Coronary artery (tissue), 2 donors: ENCODE measurements at regions not wholly inside any gene's neighbourhood (a gene's known extent, or its start where the extent isn't known, plus 50 kb on each side); places are given as distances from the start of the nearest gene placed in this dataset.

Source experiments
- DNase-seq: peaks from one replicate; pipeline ENCODE4 v3.0.0-alpha.2; 2017; ENCODE audit warnings: low spot score
- H3K27ac ChIP-seq, 2 donors: fragments of 200-600 bp; sonication (generic); one replicate each; pipeline ENCODE4 v1.5.1; 2016 to 2019
- H3K4me3 ChIP-seq: fragments of 200-600 bp; sonication (generic); 2 replicates; pipeline ENCODE4 v1.5.1; 2016; ENCODE audit warnings: mild to moderate bottlenecking, moderate library complexity
- CTCF ChIP-seq: fragments of 200-600 bp; sonication (generic); IDR thresholded peaks from one replicate; pipeline ENCODE4 v1.5.1; 2019; ENCODE audit warnings: antibody characterized with exemption

- TF ChIP-seq CTCF: no peak
- Histone ChIP-seq H3K27ac (no peak overlapping the region), H3K4me3 (no peak overlapping the region)
- DNase-seq: no peak
These were observed 566.9 kb downstream of the BCL11A start for GRCh38 chr2:59986511-59986910.

GRCh38 chr2:59985923-59986322 is 567.5 kb downstream of the BCL11A start:
- Histone ChIP-seq H3K4me3 (no peak overlapping the region), H3K27ac (no peak overlapping the region)
- TF ChIP-seq CTCF: no peak
- no peak for DNase-seq

GRCh38 chr2:59974051-59974766 is 579.2 kb downstream of the BCL11A start:
- DNase-seq: no peak
- no peak overlapping the region for H3K27ac ChIP-seq
- no peak overlapping the region for H3K4me3 ChIP-seq
- no peak for TF ChIP-seq CTCF

GRCh38 chr2:59969161-59969560 is 584.3 kb downstream of the BCL11A start:
- TF ChIP-seq CTCF: no peak
- DNase-seq: no peak

GRCh38 chr2:59968441-59968840 is 585.0 kb downstream of the BCL11A start:
- Histone ChIP-seq H3K4me3 (no peak overlapping the region), H3K27ac (no peak overlapping the region)
- DNase-seq: no peak
- TF ChIP-seq CTCF: no peak

More at GRCh38 chr2:59969161-59969560, 584.3 kb downstream of the BCL11A start:
- Histone ChIP-seq H3K4me3 (no peak overlapping the region), H3K27ac (no peak overlapping the region)

- DNase-seq: no peak
- H3K27ac ChIP-seq: no peak overlapping the region
- no peak for TF ChIP-seq CTCF
- no peak overlapping the region for H3K4me3 ChIP-seq
These were observed 585.8 kb downstream of the BCL11A start for GRCh38 chr2:59967691-59968090.

- TF ChIP-seq CTCF: no peak
- DNase-seq: no peak
- no peak overlapping the region for H3K4me3 ChIP-seq
- H3K27ac ChIP-seq: no peak overlapping the region
These were observed 590.3 kb downstream of the BCL11A start for GRCh38 chr2:59963157-59963556.
